ENCODE measurements at regions not wholly inside any gene's neighbourhood (a gene's known extent, or its start where the extent isn't known, plus 50 kb on each side); places are given as distances from the start of the nearest gene placed in this dataset.

DNA sequence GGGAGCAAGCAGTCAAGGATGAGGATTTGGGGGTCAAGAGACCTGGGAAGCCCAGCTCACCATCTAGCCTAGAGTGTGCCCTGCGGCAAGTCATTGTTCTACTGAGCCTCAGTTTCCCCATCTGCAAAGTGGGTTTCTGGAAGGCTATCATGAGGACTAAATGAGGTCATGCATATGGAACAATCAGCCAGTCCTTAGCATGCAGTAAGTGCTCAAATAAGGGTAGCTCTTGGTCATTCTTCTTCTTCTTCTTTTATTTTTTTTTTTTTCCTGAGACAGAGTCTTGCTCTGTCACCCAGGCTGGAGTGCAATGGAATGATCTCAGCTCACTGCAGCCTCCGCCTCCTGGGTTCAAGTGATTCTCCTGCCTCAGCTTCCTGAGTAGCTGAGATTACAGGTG is 99.9 kb upstream of the RUNX3 start:
- Histone ChIP-seq H3K4me1 (ENCODE audit: control insufficient read depth, insufficient read depth, low read length) (no peaks in the 10 kb centered on the region), H3K36me3 (ENCODE audit: control insufficient read depth, insufficient read depth, low read length) (no peaks in the 10 kb centered on the region), H3K27me3 (ENCODE audit: control insufficient read depth, insufficient read depth, low read length) (no peaks in the 10 kb centered on the region), H3K4me3 (ENCODE audit: low read depth, low read length) (no peak overlapping the region), H3K9ac (ENCODE audit: low read depth, low read length) (no peak overlapping the region), H3K9me3 (ENCODE audit: control insufficient read depth, insufficient read depth, low read length) (no peaks in the 10 kb centered on the region)

DNA sequence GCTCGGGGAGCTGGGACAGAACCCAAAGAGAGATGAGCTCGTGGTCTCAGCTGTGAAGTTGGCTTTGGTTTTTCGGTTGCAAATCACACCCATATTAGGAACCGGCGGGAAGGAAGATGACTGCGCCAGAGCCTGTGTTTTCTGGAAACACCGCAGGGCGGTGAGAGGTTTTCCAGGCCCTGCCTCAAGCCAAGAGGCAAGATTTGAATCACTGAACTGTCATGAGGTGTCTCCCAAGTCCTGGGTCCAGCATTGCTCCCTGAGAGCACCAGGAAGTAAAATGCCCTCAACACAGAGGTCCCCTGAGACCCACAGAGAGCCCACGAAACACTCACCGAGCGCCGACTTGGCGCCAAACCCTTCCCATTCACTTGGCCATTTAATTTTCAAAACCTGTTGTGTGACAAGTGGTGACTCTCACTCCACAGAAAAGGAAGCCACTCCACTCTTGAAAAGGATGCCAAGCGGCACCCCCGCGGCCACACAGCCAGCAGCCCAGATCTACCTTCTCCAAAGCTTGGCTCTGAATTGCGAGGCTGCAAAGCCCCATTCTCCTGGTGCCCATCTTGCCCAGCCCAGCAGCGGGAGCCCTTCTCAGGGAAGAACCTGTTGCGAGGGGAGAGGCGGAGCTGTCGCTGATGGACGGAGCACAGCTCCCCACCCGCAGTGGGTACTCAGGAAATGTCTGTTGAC is 99.0 kb upstream of the RUNX3 start:
- Histone ChIP-seq H3K36me3 (ENCODE audit: control insufficient read depth, insufficient read depth, low read length) (no peaks in the 10 kb centered on the region), H3K9me3 (ENCODE audit: control insufficient read depth, insufficient read depth, low read length) (no peaks in the 10 kb centered on the region), H3K4me3 (ENCODE audit: low read depth, low read length) (no peak overlapping the region), H3K27me3 (ENCODE audit: control insufficient read depth, insufficient read depth, low read length) (no peaks in the 10 kb centered on the region), H3K9ac (ENCODE audit: low read depth, low read length) (no peak overlapping the region), H3K4me1 (ENCODE audit: control insufficient read depth, insufficient read depth, low read length) (no peaks in the 10 kb centered on the region)

- no peaks in the 10 kb centered on the region for H3K4me1 ChIP-seq (ENCODE audit: control insufficient read depth, insufficient read depth, low read length)
- no peak overlapping the region for H3K9ac ChIP-seq (ENCODE audit: low read depth, low read length)
These were observed 98.5 kb upstream of the RUNX3 start for GRCh38 chr1:25028587-25028906.

GRCh38 chr1:25027822-25028586 is 97.9 kb upstream of the RUNX3 start:
- H3K36me3 ChIP-seq (ENCODE audit: control insufficient read depth, insufficient read depth, low read length) = no peaks in the 10 kb centered on the region
- no peak overlapping the region for H3K4me3 ChIP-seq (ENCODE audit: low read depth, low read length)
- no peaks in the 10 kb centered on the region for H3K27me3 ChIP-seq (ENCODE audit: control insufficient read depth, insufficient read depth, low read length)
- H3K9me3 ChIP-seq (ENCODE audit: control insufficient read depth, insufficient read depth, low read length) = no peaks in the 10 kb centered on the region
- H3K4me1 ChIP-seq (ENCODE audit: control insufficient read depth, insufficient read depth, low read length) = peaks cover 2% of the 10 kb centered on the region
- H3K9ac ChIP-seq (ENCODE audit: low read depth, low read length) = no peak overlapping the region

More at GRCh38 chr1:25028587-25028906, 98.5 kb upstream of the RUNX3 start:
- no peak overlapping the region for H3K4me3 ChIP-seq (ENCODE audit: low read depth, low read length)
- H3K9me3 ChIP-seq (ENCODE audit: control insufficient read depth, insufficient read depth, low read length) = no peaks in the 10 kb centered on the region
- no peaks in the 10 kb centered on the region for H3K36me3 ChIP-seq (ENCODE audit: control insufficient read depth, insufficient read depth, low read length)
- no peaks in the 10 kb centered on the region for H3K27me3 ChIP-seq (ENCODE audit: control insufficient read depth, insufficient read depth, low read length)

DNA sequence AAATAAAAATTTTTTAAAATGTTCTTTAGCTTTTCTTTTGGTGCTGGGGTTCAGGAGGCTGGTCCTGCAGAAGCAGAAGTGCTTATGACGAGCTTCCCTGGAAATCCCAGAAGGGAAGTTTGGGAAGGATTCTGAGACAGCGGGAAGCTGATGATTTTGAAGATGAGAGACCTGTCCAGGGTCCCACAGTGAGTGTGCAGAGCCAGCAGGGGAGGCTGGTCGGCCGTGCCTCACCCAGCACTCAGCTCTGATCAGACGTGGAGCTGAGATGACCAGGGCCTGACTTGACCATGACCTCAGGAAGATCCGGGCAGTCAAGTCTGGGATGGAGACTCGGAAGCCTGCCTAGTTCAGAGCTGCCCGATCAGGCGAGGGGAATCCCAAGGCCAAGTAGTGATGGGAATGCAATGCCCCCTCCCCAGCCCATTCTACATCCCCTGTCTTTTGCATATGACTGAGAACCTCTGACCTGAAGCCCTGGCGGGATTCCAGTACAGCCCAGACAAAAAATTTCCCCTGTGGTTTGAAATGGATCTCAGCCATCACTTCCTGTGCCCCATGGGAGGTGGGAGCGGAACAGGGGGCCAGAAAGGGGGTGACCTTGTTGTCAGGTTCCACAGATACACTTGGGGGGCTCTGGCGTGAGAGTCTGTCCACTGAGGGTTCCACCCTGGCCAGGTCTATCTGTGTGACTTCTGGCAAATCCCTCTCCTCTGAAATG is 96.8 kb upstream of the RUNX3 start:
- no peak overlapping the region for H3K4me3 ChIP-seq (ENCODE audit: low read depth, low read length)
- no peak overlapping the region for H3K9ac ChIP-seq (ENCODE audit: low read depth, low read length)
- H3K27me3 ChIP-seq (ENCODE audit: control insufficient read depth, insufficient read depth, low read length) = no peaks in the 10 kb centered on the region
- no peaks in the 10 kb centered on the region for H3K36me3 ChIP-seq (ENCODE audit: control insufficient read depth, insufficient read depth, low read length)
- no peaks in the 10 kb centered on the region for H3K9me3 ChIP-seq (ENCODE audit: control insufficient read depth, insufficient read depth, low read length)
- peaks cover 7% of the 10 kb centered on the region for H3K4me1 ChIP-seq (ENCODE audit: control insufficient read depth, insufficient read depth, low read length)

DNA sequence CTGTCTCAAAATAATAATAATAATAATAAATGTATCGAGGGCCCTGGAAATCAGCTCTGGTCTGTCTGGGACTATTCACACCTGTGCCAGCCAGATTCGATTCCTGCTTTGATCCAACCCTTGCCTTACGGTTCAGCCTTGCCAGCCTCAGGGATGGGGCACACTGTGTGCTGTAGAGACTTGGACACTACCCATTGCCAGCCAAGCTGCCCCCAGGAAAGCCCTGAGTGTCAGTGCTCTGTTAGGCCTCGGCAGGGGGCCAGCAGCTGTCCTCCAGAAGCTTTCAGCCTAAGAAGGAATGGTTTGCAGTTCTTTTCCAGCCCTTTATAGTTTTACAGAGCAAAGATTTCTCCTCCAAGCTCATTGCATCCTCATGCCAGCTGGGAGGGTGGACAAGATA is 96.2 kb upstream of the RUNX3 start:
- H3K4me3 ChIP-seq (ENCODE audit: low read depth, low read length) = no peak overlapping the region
- no peaks in the 10 kb centered on the region for H3K36me3 ChIP-seq (ENCODE audit: control insufficient read depth, insufficient read depth, low read length)
- H3K9ac ChIP-seq (ENCODE audit: low read depth, low read length) = no peak overlapping the region
- no peaks in the 10 kb centered on the region for H3K9me3 ChIP-seq (ENCODE audit: control insufficient read depth, insufficient read depth, low read length)
- peaks cover 11% of the 10 kb centered on the region for H3K4me1 ChIP-seq (ENCODE audit: control insufficient read depth, insufficient read depth, low read length)
- H3K27me3 ChIP-seq (ENCODE audit: control insufficient read depth, insufficient read depth, low read length) = no peaks in the 10 kb centered on the region

DNA sequence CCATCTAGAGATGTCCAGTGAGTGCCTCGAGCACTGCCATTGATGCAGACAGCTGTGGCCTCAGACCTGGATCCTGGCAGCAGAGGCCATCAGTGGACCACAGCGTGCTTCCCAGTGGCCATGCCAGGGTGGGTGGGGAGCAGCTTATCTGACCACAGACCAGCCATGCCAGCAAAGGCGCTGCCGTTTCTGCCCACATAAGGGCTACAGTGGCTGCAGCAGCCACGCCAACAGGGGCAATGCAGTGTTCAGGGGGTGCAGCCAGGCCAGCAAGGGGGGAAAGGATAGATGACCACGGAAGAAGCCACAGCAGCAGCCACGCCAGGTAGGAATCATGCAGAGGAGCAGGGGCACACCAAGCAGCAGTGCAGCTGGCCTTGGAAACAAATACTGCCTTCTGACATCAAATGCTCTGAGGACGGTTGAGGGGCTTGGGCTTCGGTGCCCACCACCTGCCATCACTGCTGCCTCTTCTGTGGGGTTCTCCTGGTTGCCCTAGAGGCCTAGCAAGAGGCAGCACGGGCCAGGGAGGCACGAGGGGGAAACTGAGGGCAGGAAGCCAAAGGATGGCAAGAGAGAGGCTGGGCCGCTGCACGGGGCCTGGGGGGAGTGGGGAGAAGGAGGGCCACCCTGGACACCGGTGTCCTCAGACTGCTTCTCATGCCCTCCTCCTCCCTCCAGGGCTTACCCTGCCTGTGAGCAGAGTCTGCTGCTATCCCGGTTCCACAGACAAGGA is 94.7 kb upstream of the RUNX3 start:
- no peak overlapping the region for H3K9ac ChIP-seq (ENCODE audit: low read depth, low read length)

GRCh38 chr1:25023826-25024225 is 93.8 kb upstream of the RUNX3 start:
- H3K4me3 ChIP-seq (ENCODE audit: low read depth, low read length) = no peak overlapping the region
- peaks cover 11% of the 10 kb centered on the region for H3K4me1 ChIP-seq (ENCODE audit: control insufficient read depth, insufficient read depth, low read length)

More for the DNA sequence above, 94.7 kb upstream of the RUNX3 start:
- no peaks in the 10 kb centered on the region for H3K36me3 ChIP-seq (ENCODE audit: control insufficient read depth, insufficient read depth, low read length)
- no peak overlapping the region for H3K4me3 ChIP-seq (ENCODE audit: low read depth, low read length)
- no peaks in the 10 kb centered on the region for H3K27me3 ChIP-seq (ENCODE audit: control insufficient read depth, insufficient read depth, low read length)
- peaks cover 11% of the 10 kb centered on the region for H3K4me1 ChIP-seq (ENCODE audit: control insufficient read depth, insufficient read depth, low read length)
- no peaks in the 10 kb centered on the region for H3K9me3 ChIP-seq (ENCODE audit: control insufficient read depth, insufficient read depth, low read length)

DNA sequence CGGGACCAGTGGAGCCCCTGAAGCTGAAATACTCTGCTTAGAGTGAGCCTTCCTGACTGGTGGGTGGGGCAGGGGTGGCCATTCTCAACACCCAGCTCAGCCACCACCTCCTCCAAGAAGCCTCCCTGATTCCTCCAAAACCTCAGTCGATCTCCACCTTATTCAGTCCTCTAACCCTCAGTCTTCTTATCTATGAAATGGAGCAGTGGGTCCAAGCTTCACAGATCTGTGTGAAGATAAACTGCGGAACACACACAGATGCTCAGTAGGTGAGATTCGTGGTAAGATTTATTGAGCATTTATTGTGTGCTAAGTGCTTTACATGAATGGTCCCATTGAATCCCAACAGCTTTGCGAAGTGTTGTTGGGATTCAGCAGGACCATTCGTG is 93.1 kb upstream of the RUNX3 start:
- Histone ChIP-seq H3K4me3 (ENCODE audit: low read depth, low read length) (no peak overlapping the region), H3K36me3 (ENCODE audit: control insufficient read depth, insufficient read depth, low read length) (no peaks in the 10 kb centered on the region), H3K9ac (ENCODE audit: low read depth, low read length) (peak overlapping the region; percentile 24), H3K9me3 (ENCODE audit: control insufficient read depth, insufficient read depth, low read length) (no peaks in the 10 kb centered on the region), H3K4me1 (ENCODE audit: control insufficient read depth, insufficient read depth, low read length) (peaks cover 11% of the 10 kb centered on the region), H3K27me3 (ENCODE audit: control insufficient read depth, insufficient read depth, low read length) (no peaks in the 10 kb centered on the region)

More at GRCh38 chr1:25023826-25024225, 93.8 kb upstream of the RUNX3 start:
- H3K9me3 ChIP-seq (ENCODE audit: control insufficient read depth, insufficient read depth, low read length) = no peaks in the 10 kb centered on the region
- peak overlapping the region; percentile 24 for H3K9ac ChIP-seq (ENCODE audit: low read depth, low read length)
- no peaks in the 10 kb centered on the region for H3K27me3 ChIP-seq (ENCODE audit: control insufficient read depth, insufficient read depth, low read length)
- H3K36me3 ChIP-seq (ENCODE audit: control insufficient read depth, insufficient read depth, low read length) = no peaks in the 10 kb centered on the region

GRCh38 chr1:25022361-25023189 is 92.5 kb upstream of the RUNX3 start:
- Histone ChIP-seq H3K9ac (ENCODE audit: low read depth, low read length) (no peak overlapping the region), H3K4me3 (ENCODE audit: low read depth, low read length) (peak overlapping the region; percentile 13), H3K4me1 (ENCODE audit: control insufficient read depth, insufficient read depth, low read length) (peaks cover 11% of the 10 kb centered on the region)

More at GRCh38 chr1:25022361-25023189, 92.5 kb upstream of the RUNX3 start:
- no peaks in the 10 kb centered on the region for H3K36me3 ChIP-seq (ENCODE audit: control insufficient read depth, insufficient read depth, low read length)
- no peaks in the 10 kb centered on the region for H3K27me3 ChIP-seq (ENCODE audit: control insufficient read depth, insufficient read depth, low read length)
- H3K9me3 ChIP-seq (ENCODE audit: control insufficient read depth, insufficient read depth, low read length) = no peaks in the 10 kb centered on the region
